ENCODE measurements at regions not wholly inside any gene's neighbourhood (a gene's known extent, or its start where the extent isn't known, plus 50 kb on each side); places are given as distances from the start of the nearest gene placed in this dataset.

- no peak for TF ChIP-seq CTCF (IDR thresholded peaks at IDR 0.05; ENCODE audit: control insufficient read depth, insufficient read depth, low read depth, low read length, missing control alignments)
- no peak overlapping the region for H3K4me3 ChIP-seq (ENCODE audit: control insufficient read depth, low read depth, low read length)
- DNase-seq (ENCODE audit: low read depth) = no peak
Observed at GRCh38 chr1:222247081-222247480, 300.8 kb downstream of the HHIPL2 start.

GRCh38 chr1:222243902-222244301, 304.0 kb downstream of the HHIPL2 start:
- DNase-seq (ENCODE audit: low read depth) = no peak

GRCh38 chr1:222242492-222242891, 305.4 kb downstream of the HHIPL2 start:
- H3K4me3 ChIP-seq (ENCODE audit: control insufficient read depth, low read depth, low read length) = no peak overlapping the region
- TF ChIP-seq CTCF (IDR thresholded peaks at IDR 0.05; ENCODE audit: control insufficient read depth, insufficient read depth, low read depth, low read length, missing control alignments) = no peak
- no peak for DNase-seq (ENCODE audit: low read depth)

More at GRCh38 chr1:222243902-222244301, 304.0 kb downstream of the HHIPL2 start:
- H3K4me3 ChIP-seq (ENCODE audit: control insufficient read depth, low read depth, low read length) = no peak overlapping the region
- TF ChIP-seq CTCF (IDR thresholded peaks at IDR 0.05; ENCODE audit: control insufficient read depth, insufficient read depth, low read depth, low read length, missing control alignments) = no peak

- no peak overlapping the region for H3K4me3 ChIP-seq (ENCODE audit: control insufficient read depth, low read depth, low read length)
- DNase-seq (ENCODE audit: low read depth) = no peak
- no peak for TF ChIP-seq CTCF (IDR thresholded peaks at IDR 0.05; ENCODE audit: control insufficient read depth, insufficient read depth, low read depth, low read length, missing control alignments)
Observed at GRCh38 chr1:222241410-222241809, 306.5 kb downstream of the HHIPL2 start.

GRCh38 chr1:222240536-222241181, 307.2 kb downstream of the HHIPL2 start:
- peak; percentile 40 for DNase-seq (ENCODE audit: low read depth)
- TF ChIP-seq CTCF (IDR thresholded peaks at IDR 0.05; ENCODE audit: control insufficient read depth, insufficient read depth, low read depth, low read length, missing control alignments) = no peak

GRCh38 chr1:222239130-222239529, 308.8 kb downstream of the HHIPL2 start:
- no peak for DNase-seq (ENCODE audit: low read depth)
- TF ChIP-seq CTCF (IDR thresholded peaks at IDR 0.05; ENCODE audit: control insufficient read depth, insufficient read depth, low read depth, low read length, missing control alignments) = no peak

More at GRCh38 chr1:222240536-222241181, 307.2 kb downstream of the HHIPL2 start:
- H3K4me3 ChIP-seq (ENCODE audit: control insufficient read depth, low read depth, low read length) = no peak overlapping the region

More at GRCh38 chr1:222239130-222239529, 308.8 kb downstream of the HHIPL2 start:
- no peak overlapping the region for H3K4me3 ChIP-seq (ENCODE audit: control insufficient read depth, low read depth, low read length)

Measured in AG09309 (cell line).